Body of pancreas (tissue), 4 donors: ENCODE measurements at regions not wholly inside any gene's neighbourhood (a gene's known extent, or its start where the extent isn't known, plus 50 kb on each side); places are given as distances from the start of the nearest gene placed in this dataset.

Experiments
- ATAC-seq: fragments of 150-250 bp; one replicate; pipeline ENCODE4 v1.9.1; 2016
- DNase-seq, 4 donors: peaks; one replicate each; pipeline ENCODE4 v3.0.0-alpha.2; 2019
- H3K27ac ChIP-seq, 4 donors: fragments of 200-600 bp; sonication (generic); 1 replicate in 3 of 4; 2 replicates in 1 of 4; pipeline versions ENCODE4 v1.5.1 to v1.6.1; 2016 to 2019; ENCODE audit warnings: mild to moderate bottlenecking in 1 of 4, mixed read lengths in 1 of 4, moderate library complexity in 1 of 4
- H3K27me3 ChIP-seq, 2 donors: fragments of 200-600 bp; sonication (generic); one replicate each; pipeline ENCODE4 v1.6.0; 2016; ENCODE audit warnings: mild to moderate bottlenecking in 1 of 2
- H3K36me3 ChIP-seq, 2 donors: fragments of 200-600 bp; sonication (generic); replicated peaks in 1 of 2; 2 replicates each; pipeline ENCODE4 v1.5.1; 2016; ENCODE audit warnings: low read depth in 2 of 2; ENCODE audit not compliant: insufficient read depth in 1 of 2
- H3K4me1 ChIP-seq: fragments of 200-600 bp; sonication (generic); one replicate; pipeline ENCODE4 v1.6.0; 2016
- H3K4me3 ChIP-seq, 2 donors: fragments of 200-600 bp; sonication (generic); 1 replicate in 1 of 2; 2 replicates in 1 of 2; pipeline ENCODE4 v1.5.1; 2016 to 2019
- H3K9me3 ChIP-seq, 3 donors: fragments of 200-600 bp; sonication (generic); 1 replicate in 2 of 3; 2 replicates in 1 of 3; pipeline ENCODE4 v1.5.1; 2016
- POLR2A ChIP-seq, 3 donors: fragments of 450-650 bp; IDR thresholded peaks; one replicate each; pipeline ENCODE4 v1.6.1; 2016; ENCODE audit warnings: antibody characterized with exemption in 3 of 3, mild to moderate bottlenecking in 2 of 3
- WGBS, 2 donors: methylation state at CpG; one replicate each; pipeline ENCODE4 v1.1.5; 2017; 5-methylcytosine and 5-hydroxymethylcytosine counted together
- intact Hi-C: fragments of 100-400 bp; cut with DNase I; formaldehyde crosslinking; loops from one replicate; pipeline ENCODE4 v1.15.1; 2023
- TF ChIP-seq, protein P1 (sequence below), 7 experiments: fragments of 450-650 bp in 4 of 7; fragments of 200-600 bp in 3 of 7; sonication (generic) in 3 of 7; IDR thresholded peaks; one replicate each; pipeline ENCODE4 v1.5.1; 2016 to 2019; ENCODE audit warnings: antibody characterized with exemption in 7 of 7

DNA sequence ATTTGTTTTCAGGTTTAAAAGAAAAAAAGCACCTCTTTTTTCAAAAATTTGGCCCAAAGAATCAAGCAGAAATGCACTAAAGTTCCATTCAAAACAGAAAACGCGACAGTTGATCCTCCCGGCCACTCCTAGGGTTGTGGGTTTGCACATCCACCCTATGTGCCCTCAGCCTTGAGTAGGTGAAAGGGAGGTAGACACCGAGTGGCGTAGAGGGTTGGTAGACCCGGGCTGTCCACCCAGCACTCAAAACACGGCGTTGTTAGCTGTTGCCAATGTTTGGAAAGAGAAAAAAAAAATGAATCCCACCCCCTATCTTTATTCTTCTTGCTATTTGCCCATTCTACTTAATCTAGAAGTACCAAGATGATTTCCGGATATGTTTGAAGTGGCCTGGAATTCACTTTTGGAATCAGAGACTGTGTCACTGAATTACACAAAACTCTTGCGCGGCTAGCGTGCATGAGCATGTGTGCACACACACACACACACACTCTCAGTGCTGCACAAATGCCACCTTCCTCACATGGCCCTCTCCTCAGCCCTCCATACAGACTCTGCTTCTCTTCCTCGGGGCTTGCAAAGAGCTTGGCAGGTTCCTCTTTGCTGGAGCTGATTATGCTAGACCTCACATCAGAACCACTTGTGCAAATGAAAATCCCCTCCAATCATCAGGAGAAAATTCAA is 110.2 kb upstream of the HAND1 start:
- DNase-seq, result no peak
- no peak overlapping the region for H3K4me3 ChIP-seq
- TF ChIP-seq POLR2A (IDR thresholded peaks at IDR 0.05), result no peak
- TF ChIP-seq, protein P1, sequence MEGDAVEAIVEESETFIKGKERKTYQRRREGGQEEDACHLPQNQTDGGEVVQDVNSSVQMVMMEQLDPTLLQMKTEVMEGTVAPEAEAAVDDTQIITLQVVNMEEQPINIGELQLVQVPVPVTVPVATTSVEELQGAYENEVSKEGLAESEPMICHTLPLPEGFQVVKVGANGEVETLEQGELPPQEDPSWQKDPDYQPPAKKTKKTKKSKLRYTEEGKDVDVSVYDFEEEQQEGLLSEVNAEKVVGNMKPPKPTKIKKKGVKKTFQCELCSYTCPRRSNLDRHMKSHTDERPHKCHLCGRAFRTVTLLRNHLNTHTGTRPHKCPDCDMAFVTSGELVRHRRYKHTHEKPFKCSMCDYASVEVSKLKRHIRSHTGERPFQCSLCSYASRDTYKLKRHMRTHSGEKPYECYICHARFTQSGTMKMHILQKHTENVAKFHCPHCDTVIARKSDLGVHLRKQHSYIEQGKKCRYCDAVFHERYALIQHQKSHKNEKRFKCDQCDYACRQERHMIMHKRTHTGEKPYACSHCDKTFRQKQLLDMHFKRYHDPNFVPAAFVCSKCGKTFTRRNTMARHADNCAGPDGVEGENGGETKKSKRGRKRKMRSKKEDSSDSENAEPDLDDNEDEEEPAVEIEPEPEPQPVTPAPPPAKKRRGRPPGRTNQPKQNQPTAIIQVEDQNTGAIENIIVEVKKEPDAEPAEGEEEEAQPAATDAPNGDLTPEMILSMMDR (IDR thresholded peaks at IDR 0.05), result no peak
- H3K36me3 ChIP-seq, result no peaks in the 10 kb centered on the region
- H3K9me3 ChIP-seq, result no peaks in the 10 kb centered on the region
- H3K4me1 ChIP-seq, result no peaks in the 10 kb centered on the region
- WGBS, 2 donors, result 65 to 72% methylated on average over 13 of the region's 13 CpGs
- intact Hi-C loops, result no loop called here
- ATAC-seq, result no peak
- H3K27ac ChIP-seq, result no peak overlapping the region
- H3K27me3 ChIP-seq, result no peaks in the 10 kb centered on the region

DNA sequence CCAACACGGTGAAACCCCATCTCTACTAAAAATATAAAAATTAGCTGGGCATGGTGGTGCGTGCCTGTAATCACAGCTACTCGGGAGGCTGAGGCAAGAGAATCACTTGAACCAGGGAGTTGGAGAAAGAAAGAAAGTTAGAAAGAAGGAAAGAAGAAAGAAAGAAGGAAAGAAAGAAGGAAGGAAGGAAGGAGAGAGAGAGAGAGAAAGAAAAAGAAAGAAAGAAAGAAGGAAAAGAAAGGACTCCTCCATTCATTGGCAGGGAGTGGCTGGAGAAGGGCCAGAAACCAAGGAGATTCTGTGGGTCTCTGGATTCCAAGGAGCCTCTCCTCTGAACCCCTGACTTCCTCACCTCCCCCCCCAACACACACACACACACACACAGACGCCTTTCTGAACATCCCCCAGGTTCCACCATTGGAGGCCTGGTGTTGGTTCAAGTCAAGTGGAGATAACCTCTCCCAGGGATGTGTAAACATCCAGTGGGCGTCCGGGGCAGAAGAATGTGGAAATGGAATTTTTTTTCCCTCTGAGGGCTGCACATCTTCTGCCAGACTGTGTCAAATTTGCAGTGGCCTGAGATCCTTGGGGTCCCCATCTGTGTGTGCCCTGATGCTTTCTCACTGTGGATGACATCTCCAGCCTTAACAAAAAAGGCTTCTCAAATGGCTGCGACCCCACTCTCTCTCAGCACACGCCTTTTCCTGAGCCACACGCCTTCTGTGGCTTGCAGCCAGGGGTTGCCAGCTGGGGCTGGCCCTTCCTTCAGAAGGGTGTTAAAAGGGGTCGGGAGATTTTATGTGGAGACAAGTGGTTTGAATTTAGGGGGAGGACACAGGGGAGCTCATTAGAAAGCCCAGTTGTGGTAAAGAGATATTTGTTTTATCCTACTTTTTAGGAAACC is 109.3 kb upstream of the HAND1 start:
- Histone ChIP-seq H3K27ac (no peak overlapping the region), H3K4me1 (no peaks in the 10 kb centered on the region), H3K27me3 (no peaks in the 10 kb centered on the region), H3K4me3 (no peak overlapping the region), H3K9me3 (no peaks in the 10 kb centered on the region), H3K36me3 (no peaks in the 10 kb centered on the region)
- ATAC-seq, result no peak
- 36 to 37% methylated on average over 10 of the region's 10 CpGs for WGBS, 2 donors
- no peak for DNase-seq
- intact Hi-C loops, result no loop called here
- no peak for TF ChIP-seq POLR2A (IDR thresholded peaks at IDR 0.05)
- TF ChIP-seq, protein P1 (IDR thresholded peaks at IDR 0.05), result no peak

DNA sequence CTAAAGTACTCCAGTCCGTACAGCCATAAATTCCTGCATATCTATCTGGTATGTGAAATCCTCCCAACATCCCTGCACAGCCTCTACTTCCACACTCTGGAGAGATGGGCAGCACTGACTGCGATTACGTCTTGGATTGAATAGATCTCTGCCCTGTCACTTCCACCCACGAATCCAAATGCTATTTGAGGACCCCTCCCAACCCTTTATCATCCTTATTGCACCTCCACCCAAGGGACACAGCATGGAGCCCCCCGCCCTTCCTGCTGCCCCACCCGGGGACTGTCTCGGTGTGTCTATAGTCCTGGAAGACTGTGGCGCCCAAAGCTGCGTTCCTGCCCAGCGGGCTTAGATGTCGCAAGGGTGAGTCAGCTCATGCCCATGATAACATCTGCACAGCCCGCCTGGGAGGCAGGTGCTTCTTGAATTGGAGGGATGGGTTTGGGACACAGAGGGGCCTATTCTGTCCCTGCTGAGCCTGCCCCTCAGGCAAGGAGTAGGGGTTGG is 105.7 kb upstream of the HAND1 start:
- H3K27ac ChIP-seq, result no peak overlapping the region
- no peaks in the 10 kb centered on the region for H3K9me3 ChIP-seq
- no peaks in the 10 kb centered on the region for H3K36me3 ChIP-seq
- TF ChIP-seq POLR2A (IDR thresholded peaks at IDR 0.05), result no peak
- TF ChIP-seq, protein P1 (IDR thresholded peaks at IDR 0.05), result no peak
- 63 to 70% methylated on average over 8 to 12 of the region's 12 CpGs for WGBS, 2 donors
- H3K27me3 ChIP-seq, result no peaks in the 10 kb centered on the region
- H3K4me3 ChIP-seq, result no peak overlapping the region
- no peaks in the 10 kb centered on the region for H3K4me1 ChIP-seq
- ATAC-seq (no peak), DNase-seq (no peak)
- intact Hi-C loops, result no loop called here

DNA sequence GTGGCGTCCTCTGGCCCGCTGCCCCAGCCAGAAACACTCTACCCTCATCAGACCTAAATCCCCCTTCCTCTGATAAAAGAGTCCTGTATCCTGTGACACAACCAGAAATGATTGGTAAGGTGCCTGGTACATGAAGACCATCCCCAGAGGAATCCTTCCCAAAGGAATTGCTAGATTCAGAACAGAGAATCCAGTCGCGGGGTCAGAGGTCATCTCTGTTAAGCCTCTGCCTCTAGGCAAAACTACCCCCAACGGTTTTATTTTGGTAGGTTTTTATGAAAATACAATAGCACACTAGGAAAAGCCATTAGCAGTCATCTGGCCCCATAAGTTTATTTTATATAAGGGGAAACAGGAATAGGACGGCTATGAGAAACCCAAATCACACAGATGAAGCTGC is 102.4 kb upstream of the HAND1 start:
- TF ChIP-seq POLR2A (IDR thresholded peaks at IDR 0.05), result no peak
- TF ChIP-seq, protein P1 (IDR thresholded peaks at IDR 0.05), result no peak
- DNase-seq, result no peak
- H3K36me3 ChIP-seq, result no peaks in the 10 kb centered on the region
- H3K4me3 ChIP-seq, result no peak overlapping the region
- no peaks in the 10 kb centered on the region for H3K4me1 ChIP-seq
- WGBS, 2 donors, result 73 to 76% methylated on average over 6 of the region's 6 CpGs
- no peak for ATAC-seq
- no peak overlapping the region for H3K27ac ChIP-seq
- no peaks in the 10 kb centered on the region for H3K9me3 ChIP-seq
- intact Hi-C loops, result no loop called here
- H3K27me3 ChIP-seq, result no peaks in the 10 kb centered on the region
